M059J (cell line): ENCODE measurements at regions not wholly inside any gene's neighbourhood (a gene's known extent, or its start where the extent isn't known, plus 50 kb on each side); places are given as distances from the start of the nearest gene placed in this dataset.

ENCODE experiments used
- DNase-seq: peaks from one replicate; pipeline ENCODE4 v3.0.0-alpha.2; 2012; ENCODE audit warnings: low read depth

- DNase-seq = peak; percentile 40
Measured at GRCh38 chr15:97087006-97087741, 756.7 kb downstream of the NR2F2 start.

GRCh38 chr15:97091093-97091492 lies 760.6 kb downstream of the NR2F2 start:
- no peak for DNase-seq

- no peak for DNase-seq
Measured at GRCh38 chr15:97092656-97093055, 762.2 kb downstream of the NR2F2 start.

GRCh38 chr15:97096303-97096835 lies 765.9 kb downstream of the NR2F2 start:
- DNase-seq = no peak

- no peak for DNase-seq
Measured at GRCh38 chr15:97099040-97099439, 768.5 kb downstream of the NR2F2 start.

GRCh38 chr15:97101572-97101971 lies 771.1 kb downstream of the NR2F2 start:
- no peak for DNase-seq

GRCh38 chr15:97114900-97115760 lies 784.6 kb downstream of the NR2F2 start:
- DNase-seq = no peak

GRCh38 chr15:97115761-97116070 lies 785.2 kb downstream of the NR2F2 start:
- no peak for DNase-seq

- no peak for DNase-seq
Measured at GRCh38 chr15:97124790-97125189, 794.3 kb downstream of the NR2F2 start.

- DNase-seq = peak; percentile 76
Measured at GRCh38 chr15:97126553-97127233, 796.2 kb downstream of the NR2F2 start.

GRCh38 chr15:97129674-97130073 lies 799.2 kb downstream of the NR2F2 start:
- DNase-seq = no peak

- no peak for DNase-seq
Measured at GRCh38 chr15:97140216-97140615, 809.7 kb downstream of the NR2F2 start.

- DNase-seq = no peak
Measured at GRCh38 chr15:97141360-97141759, 810.9 kb downstream of the NR2F2 start.

- no peak for DNase-seq
Measured at GRCh38 chr15:97141871-97142270, 811.4 kb downstream of the NR2F2 start.

GRCh38 chr15:97143592-97144376 lies 813.3 kb downstream of the NR2F2 start:
- no peak for DNase-seq

GRCh38 chr15:97144377-97144711 lies 813.8 kb downstream of the NR2F2 start:
- no peak for DNase-seq

- no peak for DNase-seq
Measured at GRCh38 chr15:97146929-97147870, 813.3 kb upstream of the ARRDC4 start.

- DNase-seq = no peak
Measured at GRCh38 chr15:97153356-97153965, 807.0 kb upstream of the ARRDC4 start.

GRCh38 chr15:97156739-97157265 lies 803.7 kb upstream of the ARRDC4 start:
- no peak for DNase-seq
